Progenitor cell of endocrine pancreas (in vitro differentiated cells): ENCODE measurements at regions not wholly inside any gene's neighbourhood (a gene's known extent, or its start where the extent isn't known, plus 50 kb on each side); places are given as distances from the start of the nearest gene placed in this dataset.
"Not testable (repeated sequence)": the region's sequence is repeated elsewhere in the genome, so short reads cannot be mapped to it uniquely, and the experiment has no call there.

Source experiments
- DNase-seq: peaks from one replicate; pipeline ENCODE4 v3.0.0; 2021; ENCODE audit warnings: low spot score; ENCODE audit not compliant: unreplicated experiment
- H3K27ac Mint-ChIP-seq: 2 replicates; pipeline ENCODE4 v1.8.0; 2021; ENCODE audit warnings: mild to moderate bottlenecking, moderate library complexity, mixed read lengths
- H3K27me3 Mint-ChIP-seq: 2 replicates; pipeline ENCODE4 v1.8.0; 2021; ENCODE audit warnings: mixed read lengths
- H3K36me3 Mint-ChIP-seq: 2 replicates; pipeline ENCODE4 v1.8.0; 2022; ENCODE audit warnings: mixed read lengths; ENCODE audit not compliant: insufficient read depth
- H3K4me1 Mint-ChIP-seq: 2 replicates; pipeline ENCODE4 v1.8.0; 2021; ENCODE audit warnings: low read depth, mixed read lengths
- H3K4me3 Mint-ChIP-seq: 2 replicates; pipeline ENCODE4 v1.8.0; 2021; ENCODE audit warnings: low read depth, mild to moderate bottlenecking, moderate library complexity, mixed read lengths
- H3K9me3 Mint-ChIP-seq: 2 replicates; pipeline ENCODE4 v1.8.0; 2021; ENCODE audit warnings: low read depth, mixed read lengths
- CTCF ChIP-seq: fragments of 200-600 bp; sonication (generic); IDR thresholded peaks from one replicate; pipeline ENCODE4 v1.5.0; 2021; ENCODE audit warnings: antibody characterized with exemption, mild to moderate bottlenecking; ENCODE audit not compliant: unreplicated experiment

- no peak for DNase-seq
- H3K27ac Mint-ChIP-seq = no peak overlapping the region
- peaks cover 6% of the 10 kb centered on the region for H3K4me1 Mint-ChIP-seq
- H3K27me3 Mint-ChIP-seq = peaks cover 2% of the 10 kb centered on the region
- H3K9me3 Mint-ChIP-seq = peaks cover 5% of the 10 kb centered on the region
- peaks cover 2% of the 10 kb centered on the region for H3K36me3 Mint-ChIP-seq
- no peak for TF ChIP-seq CTCF
- no peak overlapping the region for H3K4me3 Mint-ChIP-seq
Measured at GRCh38 chr3:8424281-8424680, 77.3 kb upstream of the LMCD1 start.

- H3K36me3 Mint-ChIP-seq = peaks cover 6% of the 10 kb centered on the region
- H3K4me3 Mint-ChIP-seq = no peak overlapping the region
- no peak overlapping the region for H3K27ac Mint-ChIP-seq
- DNase-seq = no peak
- peaks cover 4% of the 10 kb centered on the region for H3K27me3 Mint-ChIP-seq
- H3K9me3 Mint-ChIP-seq = peaks cover 6% of the 10 kb centered on the region
- peaks cover 3% of the 10 kb centered on the region for H3K4me1 Mint-ChIP-seq
- no peak for TF ChIP-seq CTCF
Measured at GRCh38 chr3:8436661-8437287, 64.8 kb upstream of the LMCD1 start.

- Mint-ChIP-seq H3K27me3 (peaks cover 4% of the 10 kb centered on the region), H3K36me3 (peaks cover 6% of the 10 kb centered on the region), H3K4me1 (peaks cover 1% of the 10 kb centered on the region), H3K9me3 (peaks cover 6% of the 10 kb centered on the region), H3K27ac (no peak overlapping the region), H3K4me3 (no peak overlapping the region)
- no peak for TF ChIP-seq CTCF
- DNase-seq = no peak
Measured at GRCh38 chr3:8438507-8439079, 63.0 kb upstream of the LMCD1 start.

GRCh38 chr3:8440142-8440541, 61.5 kb upstream of the LMCD1 start:
- not testable (repeated sequence) for H3K36me3 Mint-ChIP-seq, H3K27ac Mint-ChIP-seq

GRCh38 chr3:8441969-8442559, 59.6 kb upstream of the LMCD1 start:
- peak; percentile 11 for DNase-seq

More at GRCh38 chr3:8440142-8440541, 61.5 kb upstream of the LMCD1 start:
- not testable (repeated sequence) for H3K27me3 Mint-ChIP-seq, H3K4me3 Mint-ChIP-seq, DNase-seq, H3K4me1 Mint-ChIP-seq, H3K9me3 Mint-ChIP-seq

More at GRCh38 chr3:8441969-8442559, 59.6 kb upstream of the LMCD1 start:
- no peak overlapping the region for H3K27ac Mint-ChIP-seq
- H3K27me3 Mint-ChIP-seq = no peaks in the 10 kb centered on the region
- H3K4me3 Mint-ChIP-seq = no peak overlapping the region
- peaks cover 18% of the 10 kb centered on the region for H3K4me1 Mint-ChIP-seq
- H3K9me3 Mint-ChIP-seq = peaks cover 6% of the 10 kb centered on the region
- TF ChIP-seq CTCF = peak; percentile 70
- H3K36me3 Mint-ChIP-seq = peaks cover 6% of the 10 kb centered on the region
